ENCODE measurements at regions not wholly inside any gene's neighbourhood (a gene's known extent, or its start where the extent isn't known, plus 50 kb on each side); places are given as distances from the start of the nearest gene placed in this dataset.

DNA sequence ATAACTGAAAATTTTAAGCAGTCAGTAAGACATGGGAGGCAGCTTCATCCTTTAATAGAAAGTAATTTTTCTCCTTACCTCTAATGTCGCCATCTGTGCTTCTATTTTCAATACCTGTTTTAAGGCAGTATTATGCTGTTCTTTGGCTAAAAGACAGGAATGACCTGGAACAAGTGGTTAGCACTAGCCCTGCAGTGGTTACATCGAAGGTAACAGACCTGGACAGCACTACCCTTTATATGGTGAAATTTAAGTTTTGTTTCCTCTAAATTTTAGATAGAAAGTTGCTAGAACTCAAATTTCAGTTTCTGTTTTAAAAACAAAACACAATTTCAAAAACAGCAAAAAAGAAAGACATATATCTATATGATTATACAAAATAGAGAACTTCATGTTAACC lies 534.1 kb upstream of the CDH6 start:
- ChIA-PET POLR2A (ENCODE audit: partially characterized antibody) (no interaction called here), CTCF (ENCODE audit: partially characterized antibody) (no interaction called here)
- no peak for FAIRE-seq
- no peak overlapping the region for H4K91ac ChIP-seq (replicated peaks; ENCODE audit: insufficient read length, low read length)
- H2AK5ac ChIP-seq (ENCODE audit: low read depth, low read length) = no peak overlapping the region
- H3K4me2 ChIP-seq (ENCODE audit: insufficient read depth in 1 of 2, low read depth in 2 of 2, low read length in 2 of 2) = no peak overlapping the region
- no peak overlapping the region for H3K23ac ChIP-seq (ENCODE audit: insufficient read length)
- H3K27me3 ChIP-seq (replicated peaks in 1 of 4; ENCODE audit: control insufficient read depth in 3 of 4, extremely low read depth in 1 of 4, insufficient read depth in 3 of 4, low read length in 3 of 4) = no peaks in the 10 kb centered on the region
- no peak overlapping the region for H2BK12ac ChIP-seq (ENCODE audit: low read depth, low read length)
- no peak overlapping the region for H4K5ac ChIP-seq (ENCODE audit: insufficient read length, low read depth, low read length)
- no peak overlapping the region for H3K14ac ChIP-seq (ENCODE audit: insufficient read length)
- H3K79me2 ChIP-seq (ENCODE audit: control insufficient read depth in 1 of 2, insufficient read depth in 2 of 2, low read length in 2 of 2) = no peaks in the 10 kb centered on the region
- WGBS, 2 experiments (ENCODE audit: extremely low coverage in 1 of 2, insufficient coverage in 1 of 2, insufficient read length in 1 of 2, insufficient replicate concordance in 2 of 2, low coverage in 1 of 2, low lambda C conversion rate in 2 of 2, missing lambda C conversion rate in 1 of 2) = 98% methylated on average over 2 of the region's 2 CpGs; no CpG with 5 or more reads in 1 of the 2 experiments
- no peaks in the 10 kb centered on the region for H3K36me3 ChIP-seq (ENCODE audit: control insufficient read depth in 2 of 4, insufficient read depth in 4 of 4, low read length in 3 of 4)
- no peaks in the 10 kb centered on the region for H3K23me2 ChIP-seq (ENCODE audit: low read depth, low read length)
- no peak overlapping the region for H3K4ac ChIP-seq (replicated peaks; ENCODE audit: insufficient read length, low read depth, low read length)
- H2AFZ ChIP-seq (ENCODE audit: low read length) = no peak overlapping the region
- no peak overlapping the region for H2BK5ac ChIP-seq (ENCODE audit: low read depth, low read length)
- H3K18ac ChIP-seq (ENCODE audit: extremely low read depth, low read length) = no peak overlapping the region
- H2BK20ac ChIP-seq (ENCODE audit: low read length) = no peak overlapping the region
- H2BK15ac ChIP-seq (ENCODE audit: low read length) = no peak overlapping the region
- no peaks in the 10 kb centered on the region for H3K9me3 ChIP-seq (ENCODE audit: insufficient read depth in 2 of 2, low read depth in 1 of 2, low read length in 1 of 2)
- H3K79me1 ChIP-seq (ENCODE audit: low read depth, low read length) = no peaks in the 10 kb centered on the region
- 0 out of 7 replicates have a peak, but pooled peaks cover 0 to 1% (median 0%) of the 10 kb centered on the region in 4 experiments for H3K4me1 ChIP-seq (replicated peaks in 1 of 4; ENCODE audit: control insufficient read depth in 3 of 4, insufficient read depth in 4 of 4, low read length in 3 of 4)
- H3K9ac ChIP-seq (replicated peaks in 1 of 4; ENCODE audit: extremely low read depth in 1 of 4, low read depth in 3 of 4, low read length in 3 of 4) = no peak overlapping the region
- H4K8ac ChIP-seq (ENCODE audit: extremely low read depth, insufficient read depth, low read length) = no peak overlapping the region
- no peak for DNase-seq (ENCODE audit: low read depth in 1 of 2, low spot score in 2 of 2)
- H3K4me3 ChIP-seq (ENCODE audit: extremely low read depth in 1 of 4, insufficient read depth in 2 of 4, low read depth in 3 of 4, low read length in 4 of 4) = no peak overlapping the region
- no peak overlapping the region for H2BK120ac ChIP-seq (replicated peaks; ENCODE audit: low read depth, low read length)
- H4K20me1 ChIP-seq (replicated peaks in 1 of 2; ENCODE audit: control insufficient read depth in 1 of 2, insufficient read depth in 2 of 2, low read length in 2 of 2) = no peaks in the 10 kb centered on the region
- H3K56ac ChIP-seq (replicated peaks; ENCODE audit: insufficient read length, low read depth, low read length) = no peak overlapping the region
- TF ChIP-seq JUND (IDR thresholded peaks at IDR 0.05; ENCODE audit: low read length) (no peak), SIRT6 (IDR thresholded peaks at IDR 0.05; ENCODE audit: low read length) (no peak), NRF1 (IDR thresholded peaks at IDR 0.05; ENCODE audit: low read depth, low read length) (no peak), SP4 (IDR thresholded peaks at IDR 0.05; ENCODE audit: low read length) (no peak), CEBPB (IDR thresholded peaks at IDR 0.05; ENCODE audit: low read depth, low read length) (no peak), SP1 (IDR thresholded peaks at IDR 0.05; ENCODE audit: low read depth, low read length) (no peak), SIN3A (conservative IDR thresholded peaks at IDR 0.05 in 1 of 2, IDR thresholded peaks at IDR 0.05 in 1 of 2; ENCODE audit: low read depth in 1 of 2, low read length in 2 of 2) (no peak), CTBP2 (IDR thresholded peaks at IDR 0.05; ENCODE audit: borderline replicate concordance, insufficient read depth, insufficient read length, low read length) (no peak), RAD21 (IDR thresholded peaks at IDR 0.05 in 1 of 2, conservative IDR thresholded peaks at IDR 0.05 in 1 of 2; ENCODE audit: low read depth in 2 of 2, low read length in 2 of 2) (no peak), BRCA1 (IDR thresholded peaks at IDR 0.05; ENCODE audit: low read depth, low read length) (no peak), BCL11A (IDR thresholded peaks at IDR 0.05; ENCODE audit: low read depth in 2 of 2, low read length in 2 of 2) (no peak), PHF8 (conservative IDR thresholded peaks at IDR 0.05; ENCODE audit: low read depth, low read length) (no peak), SRF (IDR thresholded peaks at IDR 0.05; ENCODE audit: low read depth, low read length) (no peak), TCF12 (IDR thresholded peaks at IDR 0.05; ENCODE audit: low read depth, low read length) (no peak), CBX5 (IDR thresholded peaks at IDR 0.05; ENCODE audit: low read depth, low read length) (no peak)
- H3K27ac ChIP-seq (ENCODE audit: low read depth, low read length) = no peak overlapping the region

Measured in H1 (cell line).